ENCODE measurements at regions not wholly inside any gene's neighbourhood (a gene's known extent, or its start where the extent isn't known, plus 50 kb on each side); places are given as distances from the start of the nearest gene placed in this dataset.

DNA sequence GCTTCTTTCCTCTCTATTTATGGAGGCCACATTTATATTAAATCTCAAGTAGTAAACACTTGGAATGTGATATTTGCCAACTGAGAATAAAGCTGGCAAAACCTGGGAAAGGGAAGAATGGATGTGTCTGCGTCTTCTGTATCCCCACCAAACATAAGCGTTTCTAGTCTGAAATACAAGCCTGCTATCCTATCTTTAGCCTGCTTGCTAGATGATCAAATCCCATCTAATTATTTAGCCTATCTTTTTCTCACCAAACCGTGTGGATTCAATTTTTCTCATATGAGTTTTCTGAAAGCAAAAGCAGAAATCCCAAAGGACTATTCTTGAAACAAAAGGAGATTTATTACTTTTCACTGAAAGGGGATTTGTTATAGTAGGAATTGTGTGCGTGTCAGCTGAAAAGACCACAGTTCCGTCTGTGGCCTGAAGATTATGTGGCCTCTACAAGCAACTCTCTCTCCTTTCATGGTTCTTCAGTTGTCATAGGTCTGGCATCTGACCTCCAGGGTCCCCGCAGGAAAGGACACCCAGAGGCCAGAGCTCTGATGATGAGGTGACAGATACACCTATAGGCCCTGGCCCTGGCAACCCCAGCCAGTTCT is 266.0 kb upstream of the MCTP2 start:
- TF ChIP-seq, protein P1, sequence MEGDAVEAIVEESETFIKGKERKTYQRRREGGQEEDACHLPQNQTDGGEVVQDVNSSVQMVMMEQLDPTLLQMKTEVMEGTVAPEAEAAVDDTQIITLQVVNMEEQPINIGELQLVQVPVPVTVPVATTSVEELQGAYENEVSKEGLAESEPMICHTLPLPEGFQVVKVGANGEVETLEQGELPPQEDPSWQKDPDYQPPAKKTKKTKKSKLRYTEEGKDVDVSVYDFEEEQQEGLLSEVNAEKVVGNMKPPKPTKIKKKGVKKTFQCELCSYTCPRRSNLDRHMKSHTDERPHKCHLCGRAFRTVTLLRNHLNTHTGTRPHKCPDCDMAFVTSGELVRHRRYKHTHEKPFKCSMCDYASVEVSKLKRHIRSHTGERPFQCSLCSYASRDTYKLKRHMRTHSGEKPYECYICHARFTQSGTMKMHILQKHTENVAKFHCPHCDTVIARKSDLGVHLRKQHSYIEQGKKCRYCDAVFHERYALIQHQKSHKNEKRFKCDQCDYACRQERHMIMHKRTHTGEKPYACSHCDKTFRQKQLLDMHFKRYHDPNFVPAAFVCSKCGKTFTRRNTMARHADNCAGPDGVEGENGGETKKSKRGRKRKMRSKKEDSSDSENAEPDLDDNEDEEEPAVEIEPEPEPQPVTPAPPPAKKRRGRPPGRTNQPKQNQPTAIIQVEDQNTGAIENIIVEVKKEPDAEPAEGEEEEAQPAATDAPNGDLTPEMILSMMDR (IDR thresholded peaks at IDR 0.05; ENCODE audit: low read depth, low read length, missing control alignments): no peak
- no peak for DNase-seq (ENCODE audit: extremely low read depth, low read depth)
- no peak overlapping the region for H3K4me3 ChIP-seq (replicated peaks; ENCODE audit: low read depth, low read length)

DNA sequence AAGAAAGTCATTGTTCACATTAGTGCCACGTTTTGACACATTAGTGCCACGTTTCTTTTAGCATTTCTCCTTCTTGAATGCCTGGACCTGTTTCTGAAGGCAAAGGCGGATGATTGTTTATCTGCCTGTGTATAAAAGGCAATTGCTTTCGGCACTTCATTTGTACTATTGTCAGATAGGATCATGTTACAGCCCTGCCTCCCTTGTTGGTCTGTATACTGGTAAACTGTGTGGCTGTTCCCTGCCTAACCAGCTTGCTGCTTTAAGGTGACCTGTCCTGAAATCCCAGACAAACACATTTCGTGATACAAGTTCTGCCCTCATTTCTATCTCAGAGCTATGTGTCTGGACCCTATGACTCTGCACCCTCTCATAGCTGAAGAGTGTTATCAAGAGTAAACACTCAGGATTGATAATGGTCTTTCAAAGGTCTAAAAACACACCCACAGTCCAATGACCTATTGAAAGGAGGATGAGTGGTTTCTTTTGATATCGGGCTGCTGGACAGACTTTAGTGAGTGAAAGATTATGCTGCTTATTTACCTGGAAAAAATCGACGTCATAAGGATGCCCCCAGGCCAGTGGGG is 276.3 kb upstream of the MCTP2 start:
- DNase-seq (ENCODE audit: extremely low read depth, low read depth): no peak
- no peak overlapping the region for H3K4me3 ChIP-seq (replicated peaks; ENCODE audit: low read depth, low read length)
- TF ChIP-seq, protein P1 (IDR thresholded peaks at IDR 0.05; ENCODE audit: low read depth, low read length, missing control alignments): no peak

DNA sequence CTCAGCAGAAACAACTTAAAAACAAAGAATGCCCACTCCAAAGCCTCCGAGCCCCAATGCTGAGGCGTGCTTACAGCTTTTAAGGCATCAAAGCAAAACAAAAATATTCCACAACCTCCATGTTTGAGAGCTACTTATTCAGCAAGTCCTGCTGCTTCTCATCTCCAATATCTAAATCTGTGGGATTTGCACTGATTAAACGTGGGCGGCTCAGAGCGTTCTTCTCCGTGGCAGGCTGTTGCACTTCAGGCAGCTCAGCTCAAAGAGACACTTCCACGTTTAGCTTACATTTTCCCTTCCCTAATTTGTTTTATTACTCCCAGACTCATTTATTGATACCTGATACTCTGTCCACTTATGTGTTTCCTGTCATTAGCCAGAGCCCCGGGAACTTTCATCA is 282.6 kb upstream of the MCTP2 start:
- TF ChIP-seq, protein P1 (IDR thresholded peaks at IDR 0.05; ENCODE audit: low read depth, low read length, missing control alignments): no peak
- no peak overlapping the region for H3K4me3 ChIP-seq (replicated peaks; ENCODE audit: low read depth, low read length)
- no peak for DNase-seq (ENCODE audit: extremely low read depth, low read depth)

DNA sequence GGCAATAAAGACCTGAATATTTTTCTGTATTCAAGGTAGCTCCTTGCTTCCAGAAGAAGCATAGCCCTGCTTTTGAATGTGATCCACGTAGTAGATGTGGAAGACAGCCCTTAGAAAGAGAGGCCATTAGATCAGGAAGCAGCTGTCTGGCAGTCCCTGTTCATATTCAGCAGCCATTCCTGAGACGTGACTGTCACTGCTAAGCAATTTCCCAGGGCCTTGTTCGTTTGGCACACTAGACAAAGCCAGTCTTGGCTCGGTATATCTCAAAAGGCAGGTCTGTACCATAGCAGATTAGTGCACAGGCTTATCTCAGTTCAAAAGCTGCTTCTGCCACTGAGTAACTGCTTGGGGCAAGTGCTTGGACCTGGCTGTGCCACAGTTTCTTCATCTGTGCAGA is 287.8 kb upstream of the MCTP2 start:
- DNase-seq (ENCODE audit: extremely low read depth, low read depth): no peak
- no peak overlapping the region for H3K4me3 ChIP-seq (replicated peaks; ENCODE audit: low read depth, low read length)

DNA sequence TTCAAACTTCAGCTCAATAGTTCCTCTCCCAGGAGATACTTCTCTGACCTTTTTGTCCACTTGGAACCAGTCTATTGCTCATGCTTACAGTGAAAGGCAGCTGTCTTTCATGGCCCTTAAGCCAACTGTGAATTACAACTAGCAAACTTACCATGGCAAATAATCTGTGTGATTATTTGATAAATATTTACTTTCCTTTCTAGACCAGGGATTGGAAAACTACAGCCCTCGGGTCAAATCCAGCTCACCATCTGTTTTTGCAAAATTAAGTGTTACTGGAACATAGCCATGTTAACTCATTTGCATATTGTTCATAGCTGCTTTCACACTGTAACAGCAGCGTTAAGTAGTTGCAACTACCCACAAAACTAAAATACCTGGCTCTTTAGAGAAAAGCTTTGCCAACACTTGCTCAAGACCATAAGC is 289.1 kb upstream of the MCTP2 start:
- TF ChIP-seq, protein P1 (IDR thresholded peaks at IDR 0.05; ENCODE audit: low read depth, low read length, missing control alignments): no peak
- DNase-seq (ENCODE audit: extremely low read depth, low read depth): no peak
- H3K4me3 ChIP-seq (replicated peaks; ENCODE audit: low read depth, low read length): no peak overlapping the region

More for the DNA sequence above, 287.8 kb upstream of the MCTP2 start:
- TF ChIP-seq, protein P1 (IDR thresholded peaks at IDR 0.05; ENCODE audit: low read depth, low read length, missing control alignments): no peak

DNA sequence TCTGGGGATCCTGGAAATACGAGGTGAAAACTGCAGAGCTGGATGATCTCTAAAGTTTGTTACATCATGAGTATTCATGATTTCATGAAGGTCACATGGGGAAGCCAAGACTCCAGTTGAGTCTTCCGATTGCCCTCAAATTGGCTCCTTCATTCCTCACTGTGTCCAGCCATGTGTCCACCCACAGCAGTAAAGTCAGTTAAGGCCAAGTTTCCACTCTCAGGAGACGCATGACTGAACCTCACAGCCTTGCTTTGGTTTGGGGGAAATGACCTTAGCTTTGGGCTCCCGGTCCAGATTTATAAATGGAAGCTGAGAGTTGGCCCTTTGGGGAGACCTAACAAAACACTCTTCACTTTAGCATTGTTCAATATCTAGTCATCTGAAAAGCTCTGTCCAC is 289.7 kb upstream of the MCTP2 start:
- DNase-seq (ENCODE audit: extremely low read depth, low read depth): no peak
- TF ChIP-seq, protein P1 (IDR thresholded peaks at IDR 0.05; ENCODE audit: low read depth, low read length, missing control alignments): no peak
- no peak overlapping the region for H3K4me3 ChIP-seq (replicated peaks; ENCODE audit: low read depth, low read length)
